DMS79 treated with DMSO at 0.1 percent for 48 hours (cell line): ENCODE measurements at regions not wholly inside any gene's neighbourhood (a gene's known extent, or its start where the extent isn't known, plus 50 kb on each side); places are given as distances from the start of the nearest gene placed in this dataset.

Experiments used
- DNase-seq: peaks from one replicate; lab custom pipeline; 2025; lab: John Stamatoyannopoulos, UW

- DNase-seq = no peak
Observed at GRCh38 chr5:145708169-145708568, 127.0 kb downstream of the PRELID2 start.

GRCh38 chr5:145704724-145705123 is 130.4 kb downstream of the PRELID2 start:
- DNase-seq = no peak

DNA sequence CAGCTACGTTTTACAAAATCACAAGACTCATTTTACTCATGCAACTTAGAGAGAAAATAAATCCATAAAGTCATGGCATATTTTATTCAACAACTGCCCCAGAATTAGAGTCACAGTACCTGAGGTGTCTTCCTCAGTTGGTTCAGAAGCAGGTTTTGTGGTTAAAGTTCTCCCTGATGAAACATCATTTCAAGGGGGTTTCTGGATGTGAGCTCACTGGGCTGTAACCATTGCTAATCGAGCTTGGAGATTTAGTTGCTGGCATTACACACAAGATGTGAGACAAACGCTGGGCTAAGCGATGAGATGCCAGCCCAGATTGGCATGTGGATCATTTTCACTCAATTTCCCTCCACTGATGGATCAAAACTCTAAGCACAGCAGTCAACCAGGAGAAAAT is 131.3 kb downstream of the PRELID2 start:
- no peak for DNase-seq

- DNase-seq = no peak
Observed at GRCh38 chr5:145701404-145701803, 133.7 kb downstream of the PRELID2 start.

- no peak for DNase-seq
Observed at GRCh38 chr5:145699846-145700245, 135.3 kb downstream of the PRELID2 start.

DNA sequence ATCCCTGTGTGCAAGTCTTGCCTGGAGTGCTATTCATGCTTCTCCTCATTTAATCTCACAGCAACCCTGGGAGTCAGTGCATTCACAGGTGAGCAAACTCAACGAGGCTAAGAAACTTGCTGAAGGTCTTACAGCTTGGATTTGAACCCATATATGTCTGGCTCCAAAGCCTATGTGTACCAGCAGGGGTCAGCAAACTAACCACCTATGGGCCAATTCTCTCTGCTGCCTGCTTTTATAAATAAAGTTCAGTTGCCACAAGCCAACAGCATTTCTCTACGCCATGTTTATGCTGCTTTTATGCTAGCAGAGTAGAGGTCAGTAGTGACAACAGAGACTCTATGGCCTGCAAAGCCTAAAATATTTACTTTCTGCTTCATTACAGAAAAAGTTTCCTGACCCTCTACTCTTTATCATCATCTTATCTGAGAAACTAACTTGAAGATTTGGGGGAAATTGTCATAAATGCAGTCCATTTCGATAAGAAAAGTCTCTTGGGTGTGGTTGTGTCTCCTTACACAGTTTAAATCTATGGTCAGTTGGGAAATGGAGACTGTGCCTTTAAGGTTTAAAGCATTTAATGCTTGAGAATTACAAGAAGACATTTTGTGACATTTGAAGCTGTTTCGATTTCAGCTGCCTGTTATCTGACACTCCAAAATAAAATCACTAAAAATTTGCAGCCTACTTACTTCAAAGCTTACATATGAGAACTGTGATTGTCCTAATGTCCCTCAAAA is 137.7 kb downstream of the PRELID2 start:
- DNase-seq = no peak

DNA sequence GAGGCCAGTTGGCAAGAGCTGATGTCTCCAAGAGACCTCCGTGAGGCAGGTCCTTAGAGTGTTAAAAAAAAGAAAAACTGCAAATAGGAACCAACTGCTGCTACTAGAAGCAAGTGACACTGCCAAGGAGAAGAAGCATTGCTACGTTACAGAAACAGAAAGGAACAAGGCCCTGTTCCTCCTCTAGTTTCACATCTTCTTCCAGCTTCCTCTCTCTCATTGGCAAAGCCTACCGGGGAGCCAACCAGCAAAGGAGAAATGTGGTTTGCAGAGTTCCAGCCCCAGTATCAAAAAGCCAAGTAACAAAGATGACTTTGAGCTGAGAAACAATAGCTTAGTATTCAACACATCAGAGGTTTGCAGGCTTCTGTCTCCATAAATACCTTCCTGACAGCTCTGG is 145.9 kb downstream of the PRELID2 start:
- DNase-seq = no peak

- no peak for DNase-seq
Observed at GRCh38 chr5:145687943-145688342, 147.2 kb downstream of the PRELID2 start.

DNA sequence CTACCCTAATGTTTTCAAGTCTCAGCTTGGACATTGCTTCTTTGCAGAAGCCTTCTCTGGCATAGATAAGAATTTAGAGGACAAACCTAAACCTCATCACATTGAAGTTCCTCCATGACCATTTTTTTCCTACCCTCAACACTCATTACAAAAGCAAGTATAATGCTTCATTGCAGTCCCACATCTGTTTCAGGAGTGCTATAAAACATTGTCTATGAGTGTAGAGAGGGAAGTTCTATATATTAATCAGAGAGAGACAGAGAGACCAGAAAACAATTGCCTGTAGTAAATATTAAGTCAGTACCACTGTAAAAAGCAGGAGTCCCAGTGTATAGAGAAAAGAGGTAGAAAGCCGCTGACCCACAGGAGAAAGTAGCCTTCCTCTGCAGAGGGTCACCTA is 149.7 kb downstream of the PRELID2 start:
- no peak for DNase-seq

- no peak for DNase-seq
Observed at GRCh38 chr5:145683431-145683830, 151.7 kb downstream of the PRELID2 start.

- no peak for DNase-seq
Observed at GRCh38 chr5:145682197-145682899, 152.8 kb downstream of the PRELID2 start.

GRCh38 chr5:145681686-145682085 is 153.5 kb downstream of the PRELID2 start:
- no peak for DNase-seq

- no peak for DNase-seq
Observed at GRCh38 chr5:145681216-145681615, 153.9 kb downstream of the PRELID2 start.

- no peak for DNase-seq
Observed at GRCh38 chr5:145680767-145681166, 154.4 kb downstream of the PRELID2 start.

- no peak for DNase-seq
Observed at GRCh38 chr5:145680169-145680568, 155.0 kb downstream of the PRELID2 start.

- DNase-seq = no peak
Observed at GRCh38 chr5:145678255-145678654, 156.9 kb downstream of the PRELID2 start.

DNA sequence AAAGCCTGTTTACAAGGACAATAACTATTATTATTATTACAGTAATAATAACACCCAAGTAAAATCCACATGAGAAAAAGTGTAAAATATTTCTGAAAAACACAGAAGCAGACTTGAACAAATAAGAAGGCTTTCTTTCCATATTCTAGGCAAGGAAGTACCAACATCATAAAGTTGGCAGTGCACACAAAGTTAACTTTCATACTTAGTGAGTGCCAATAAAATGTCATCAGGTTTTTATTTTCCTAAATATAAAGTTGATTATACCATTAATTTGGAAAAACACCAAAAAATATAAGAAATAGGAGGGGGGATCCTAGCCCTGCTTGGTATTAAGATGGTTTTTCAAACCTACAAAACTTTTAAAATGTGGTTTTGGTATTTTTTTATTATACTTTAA is 161.4 kb downstream of the PRELID2 start:
- no peak for DNase-seq

GRCh38 chr5:145668714-145669113 is 166.4 kb downstream of the PRELID2 start:
- no peak for DNase-seq

DNA sequence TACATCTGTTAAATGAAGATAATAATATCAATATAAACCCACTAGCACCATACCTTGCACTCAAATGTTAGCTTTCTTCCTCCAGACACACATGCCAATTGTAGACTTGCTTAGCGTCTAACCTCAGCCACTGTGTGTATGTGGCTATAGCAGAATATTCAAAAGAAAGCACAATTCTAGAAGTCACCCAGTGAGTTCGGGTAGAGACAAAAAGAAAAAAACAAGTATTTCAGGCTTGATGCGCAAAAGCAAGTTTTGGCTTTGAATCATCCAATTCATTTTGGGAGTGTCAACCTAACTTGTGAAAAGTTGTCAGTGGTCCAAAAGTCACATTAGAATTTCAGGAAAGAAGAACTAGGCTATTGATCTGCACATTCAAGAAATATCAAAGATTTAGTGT is 167.4 kb downstream of the PRELID2 start:
- no peak for DNase-seq

GRCh38 chr5:145666591-145666990 is 168.6 kb downstream of the PRELID2 start:
- DNase-seq = no peak

DNA sequence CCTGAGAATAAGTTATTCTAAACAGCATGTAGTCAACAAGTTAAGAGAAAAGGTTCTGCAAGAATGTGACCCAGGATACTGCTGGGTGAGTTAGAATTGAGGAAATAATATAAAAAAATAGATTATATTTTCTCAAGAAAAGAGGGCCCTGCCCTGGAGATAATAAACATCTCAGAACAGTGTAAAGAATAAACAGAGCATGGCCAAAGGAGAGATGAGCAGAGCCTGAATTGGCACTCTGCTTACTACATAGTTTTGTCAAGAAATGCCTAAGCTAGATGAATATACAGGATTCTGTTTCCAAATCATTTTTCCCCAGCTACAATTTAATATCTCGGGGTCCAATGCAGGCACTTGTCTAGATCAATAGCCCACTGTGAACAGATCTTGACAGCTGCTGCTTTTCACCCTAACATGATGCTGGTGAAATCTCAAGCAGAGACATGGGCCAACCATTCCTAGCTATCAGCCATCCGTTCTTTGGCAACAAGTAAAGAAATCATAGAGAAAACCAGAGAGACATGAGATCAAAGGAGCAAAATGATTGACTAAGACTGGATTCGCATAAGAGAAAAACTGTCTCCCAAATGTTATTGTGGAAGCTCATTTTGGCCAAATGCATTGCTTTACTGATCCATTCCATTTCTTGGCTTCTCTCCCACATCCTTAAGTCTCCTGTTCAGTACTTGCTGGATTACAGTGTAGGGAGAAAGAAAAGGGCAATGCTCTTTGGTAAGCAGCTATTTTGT is 173.2 kb downstream of the PRELID2 start:
- no peak for DNase-seq

DNA sequence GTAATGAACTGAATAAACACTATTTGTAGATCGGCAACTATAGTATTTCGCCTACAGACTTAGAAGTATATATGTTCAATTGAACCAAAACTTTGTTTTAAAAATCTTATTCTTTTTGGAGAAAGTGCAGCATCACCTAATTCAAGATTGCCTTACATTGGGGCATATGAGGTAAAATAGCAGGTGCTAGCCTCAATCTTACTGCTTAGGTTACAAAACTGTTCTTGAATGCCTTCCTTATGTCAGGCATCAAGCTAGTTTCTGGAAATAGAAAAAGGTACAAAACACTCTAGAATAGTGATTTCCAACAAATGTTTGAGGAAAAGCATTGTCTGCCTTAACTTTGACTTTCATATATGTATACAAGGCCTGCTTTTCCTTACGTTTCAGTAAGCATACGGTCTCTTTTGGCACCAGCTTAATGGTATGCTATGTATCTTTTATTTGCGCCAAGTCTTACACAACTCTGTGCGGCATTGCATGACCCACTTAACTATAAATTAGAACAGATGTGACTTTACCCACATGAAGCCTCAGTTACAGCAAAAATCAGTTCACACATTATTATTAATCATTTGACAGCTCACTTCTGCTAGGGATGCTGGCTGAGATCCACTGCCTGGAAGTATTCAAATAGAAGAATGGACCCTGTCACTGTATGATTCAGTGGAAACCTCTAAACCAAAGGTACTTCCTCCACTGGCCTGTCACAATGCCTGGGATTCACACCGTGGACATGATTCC is 174.1 kb downstream of the PRELID2 start:
- no peak for DNase-seq
